ES-I3 (cell line): ENCODE measurements at regions not wholly inside any gene's neighbourhood (a gene's known extent, or its start where the extent isn't known, plus 50 kb on each side); places are given as distances from the start of the nearest gene placed in this dataset.

Experiments
- H3K36me3 ChIP-seq: 2 replicates; pipeline ENCODE4 v1.6.1; 2013; ENCODE audit warnings: mild to moderate bottlenecking, low read length, control low read depth, moderate library complexity; ENCODE audit not compliant: insufficient read depth
- H3K4me1 ChIP-seq: 2 replicates; pipeline ENCODE4 v1.6.1; 2013; ENCODE audit warnings: mild to moderate bottlenecking, control low read depth, low read length; ENCODE audit not compliant: insufficient read depth
- H3K9ac ChIP-seq: 2 replicates; pipeline ENCODE4 v1.6.1; 2013; ENCODE audit warnings: low read depth, mild to moderate bottlenecking, low read length, moderate library complexity
- H3K9me3 ChIP-seq: 2 replicates; pipeline ENCODE4 v1.6.1; 2013; ENCODE audit warnings: mild to moderate bottlenecking, low read length, moderate library complexity; ENCODE audit not compliant: control insufficient read depth, insufficient read depth

- no peaks in the 10 kb centered on the region for H3K36me3 ChIP-seq
- H3K9me3 ChIP-seq = no peaks in the 10 kb centered on the region
- H3K4me1 ChIP-seq = no peaks in the 10 kb centered on the region
- H3K9ac ChIP-seq = no peak overlapping the region
Observed at GRCh38 chr1:107000902-107001301, 55.6 kb upstream of the PRMT6 start.

- no peak overlapping the region for H3K9ac ChIP-seq
- no peaks in the 10 kb centered on the region for H3K36me3 ChIP-seq
- H3K4me1 ChIP-seq = no peaks in the 10 kb centered on the region
- H3K9me3 ChIP-seq = no peaks in the 10 kb centered on the region
Observed at GRCh38 chr1:107003972-107004371, 52.5 kb upstream of the PRMT6 start.

GRCh38 chr1:107004421-107004820 lies 52.1 kb upstream of the PRMT6 start:
- no peaks in the 10 kb centered on the region for H3K36me3 ChIP-seq
- no peak overlapping the region for H3K9ac ChIP-seq
- no peaks in the 10 kb centered on the region for H3K9me3 ChIP-seq
- no peaks in the 10 kb centered on the region for H3K4me1 ChIP-seq
